Thoracic aorta (tissue), 2 donors: ENCODE measurements at regions not wholly inside any gene's neighbourhood (a gene's known extent, or its start where the extent isn't known, plus 50 kb on each side); places are given as distances from the start of the nearest gene placed in this dataset.

Experiments
- ATAC-seq: fragments of 150-250 bp; one replicate; pipeline ENCODE4 v1.8.0; 2017; ENCODE audit warnings: low read depth; ENCODE audit not compliant: insufficient number of reproducible peaks, low FRiP score
- DNase-seq: peaks from one replicate; pipeline ENCODE4 v3.0.0-alpha.2; 2020; ENCODE audit warnings: low spot score
- H3K27ac ChIP-seq, 2 donors: fragments of 200-600 bp; sonication (generic); 1 replicate in 1 of 2; 2 replicates in 1 of 2; pipeline ENCODE4 v1.5.1; 2016; ENCODE audit warnings: mild to moderate bottlenecking in 2 of 2, moderate library complexity in 2 of 2
- H3K27me3 ChIP-seq: fragments of 200-600 bp; sonication (generic); replicated peaks from 2 replicates; pipeline ENCODE4 v1.6.0; 2016; ENCODE audit warnings: mild to moderate bottlenecking; ENCODE audit not compliant: insufficient read depth
- H3K36me3 ChIP-seq: fragments of 200-600 bp; sonication (generic); one replicate; pipeline ENCODE4 v1.5.1; 2016
- H3K4me1 ChIP-seq, 2 donors: fragments of 200-600 bp; sonication (generic); 1 replicate in 1 of 2; 2 replicates in 1 of 2; pipeline versions ENCODE4 v1.5.1 to v1.6.0; 2016; ENCODE audit warnings: low read depth in 2 of 2, mild to moderate bottlenecking in 1 of 2; ENCODE audit not compliant: control insufficient read depth in 1 of 2
- H3K4me3 ChIP-seq: fragments of 200-600 bp; sonication (generic); 2 replicates; pipeline ENCODE4 v1.5.1; 2016; ENCODE audit warnings: mild to moderate bottlenecking
- H3K9me3 ChIP-seq: fragments of 200-600 bp; sonication (generic); 2 replicates; pipeline ENCODE4 v1.5.1; 2016
- CTCF ChIP-seq: fragments of 200-600 bp; sonication (generic); IDR thresholded peaks from one replicate; pipeline ENCODE4 v1.5.1; 2019; ENCODE audit warnings: antibody characterized with exemption

DNA sequence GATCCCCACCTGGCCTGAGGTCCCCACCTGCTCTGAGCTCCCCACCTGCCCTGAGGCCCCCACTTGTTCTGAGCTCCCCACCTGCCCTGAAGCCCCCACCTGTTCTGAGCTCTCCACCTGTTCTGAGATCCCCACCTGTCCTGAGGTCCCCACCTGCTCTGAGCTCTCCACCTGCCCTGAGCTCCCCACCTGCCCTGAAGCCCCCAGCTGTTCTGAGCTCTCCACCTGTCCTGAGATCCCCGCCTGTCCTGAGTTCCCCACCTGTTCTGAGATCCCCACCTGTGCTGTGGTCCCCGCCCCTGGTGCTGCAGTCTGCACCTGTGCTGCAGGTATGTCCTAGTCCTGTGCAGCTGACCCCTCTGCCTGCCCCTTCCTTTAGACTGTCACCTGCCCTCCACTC is 561.6 kb downstream of the TCERG1L start:
- DNase-seq, result no peak
- Histone ChIP-seq H3K4me3 (no peak overlapping the region), H3K4me1 (no peaks in the 10 kb centered on the region), H3K36me3 (no peaks in the 10 kb centered on the region), H3K27ac (no peak overlapping the region), H3K9me3 (no peaks in the 10 kb centered on the region), H3K27me3 (no peaks in the 10 kb centered on the region)
- no peak for TF ChIP-seq CTCF
- no peak for ATAC-seq

DNA sequence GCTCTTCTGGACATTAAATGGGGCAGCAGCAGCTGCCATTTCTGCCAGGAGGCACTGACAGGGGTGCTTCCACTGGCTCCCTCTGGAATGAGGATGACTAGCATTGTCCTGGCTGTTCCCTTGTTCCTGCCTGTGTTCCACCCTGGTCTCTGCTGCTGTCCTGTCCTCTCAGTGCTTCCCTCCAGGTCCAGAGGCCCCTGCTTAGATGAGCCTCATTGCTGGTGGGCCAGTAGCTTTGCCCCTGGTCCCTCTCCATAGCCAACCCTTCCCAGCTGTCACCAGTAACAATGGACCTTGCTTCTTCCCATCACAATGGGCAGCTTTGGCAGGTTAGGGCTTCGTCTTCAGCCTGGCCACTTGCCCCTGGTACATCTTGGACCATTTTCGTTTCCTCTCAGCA is 561.1 kb downstream of the TCERG1L start:
- no peaks in the 10 kb centered on the region for H3K4me1 ChIP-seq
- H3K9me3 ChIP-seq, result no peaks in the 10 kb centered on the region
- no peaks in the 10 kb centered on the region for H3K36me3 ChIP-seq
- no peak for ATAC-seq
- H3K27me3 ChIP-seq, result no peaks in the 10 kb centered on the region
- no peak overlapping the region for H3K27ac ChIP-seq
- no peak for TF ChIP-seq CTCF
- no peak overlapping the region for H3K4me3 ChIP-seq
- DNase-seq, result no peak

DNA sequence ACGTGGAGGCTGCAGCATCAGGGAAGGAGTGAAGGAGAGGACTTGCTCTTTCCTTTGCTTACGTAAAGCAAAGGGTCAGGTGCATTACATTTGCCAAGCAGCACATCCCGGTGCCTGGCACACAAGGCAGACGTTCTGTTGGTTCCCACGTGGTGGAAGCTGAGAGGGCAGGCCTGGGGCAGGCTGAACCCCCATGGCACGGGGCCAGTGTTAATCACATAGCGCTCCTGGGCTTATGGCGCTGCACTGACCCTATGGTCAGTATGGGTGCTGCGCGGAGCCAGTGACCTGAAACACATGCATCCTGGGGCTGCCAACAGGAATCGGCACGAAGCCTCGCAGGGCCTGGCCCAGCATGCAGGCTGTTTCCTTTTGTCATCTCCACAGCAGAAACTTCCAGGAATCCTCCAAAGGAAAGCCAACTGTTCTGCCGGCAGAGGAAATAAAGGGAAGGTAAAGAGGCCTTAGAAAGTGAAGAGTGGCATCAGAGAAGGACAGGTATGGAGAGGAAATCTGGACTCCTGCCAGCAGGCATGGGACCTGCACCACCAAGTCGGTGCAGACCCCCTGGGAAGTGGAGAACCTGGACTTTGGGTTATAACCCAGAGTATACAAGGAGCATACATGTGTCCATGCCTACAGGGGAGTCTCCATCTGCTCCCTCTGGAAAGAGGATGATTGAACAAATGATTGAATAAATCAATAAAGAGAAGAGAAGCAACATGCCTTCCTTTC is 560.2 kb downstream of the TCERG1L start:
- no peak for TF ChIP-seq CTCF

GRCh38 chr10:130751851-130752250 is 559.7 kb downstream of the TCERG1L start:
- H3K36me3 ChIP-seq, result no peaks in the 10 kb centered on the region
- no peaks in the 10 kb centered on the region for H3K4me1 ChIP-seq
- no peak for TF ChIP-seq CTCF
- ATAC-seq (no peak), DNase-seq (no peak)
- H3K4me3 ChIP-seq, result no peak overlapping the region
- no peak overlapping the region for H3K27ac ChIP-seq
- no peaks in the 10 kb centered on the region for H3K27me3 ChIP-seq
- no peaks in the 10 kb centered on the region for H3K9me3 ChIP-seq

More for the DNA sequence above, 560.2 kb downstream of the TCERG1L start:
- ATAC-seq, result no peak
- Histone ChIP-seq H3K27me3 (no peaks in the 10 kb centered on the region), H3K4me3 (no peak overlapping the region), H3K9me3 (no peaks in the 10 kb centered on the region), H3K27ac (no peak overlapping the region), H3K36me3 (no peaks in the 10 kb centered on the region), H3K4me1 (no peaks in the 10 kb centered on the region)
- DNase-seq, result no peak

DNA sequence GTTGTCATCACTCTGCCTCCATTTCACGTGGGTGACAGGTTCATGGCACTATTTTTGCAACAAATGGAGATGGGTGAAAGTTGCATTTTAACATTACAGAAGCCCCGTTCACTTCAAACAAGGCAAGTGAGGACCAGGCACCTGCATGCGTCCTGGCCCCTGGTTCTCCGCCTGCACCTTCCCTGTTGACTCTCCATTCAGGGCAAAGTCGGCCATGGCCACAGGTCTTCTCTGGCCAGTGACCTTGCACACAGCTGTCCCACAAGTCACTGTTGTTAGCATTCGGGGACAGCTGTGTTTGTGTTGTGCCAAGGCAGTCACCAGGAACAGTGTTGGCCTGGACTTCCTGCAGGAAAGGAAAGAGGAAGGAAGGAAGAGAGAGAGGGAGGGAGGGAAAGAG is 554.9 kb downstream of the TCERG1L start:
- DNase-seq, result no peak

More for the DNA sequence above, 554.9 kb downstream of the TCERG1L start:
- Histone ChIP-seq H3K4me1 (no peaks in the 10 kb centered on the region), H3K9me3 (no peaks in the 10 kb centered on the region), H3K27ac (no peak overlapping the region), H3K4me3 (no peak overlapping the region), H3K36me3 (no peaks in the 10 kb centered on the region), H3K27me3 (no peaks in the 10 kb centered on the region)
- no peak for TF ChIP-seq CTCF
- no peak for ATAC-seq
